K562 (cell line): ENCODE measurements at regions not wholly inside any gene's neighbourhood (a gene's known extent, or its start where the extent isn't known, plus 50 kb on each side); places are given as distances from the start of the nearest gene placed in this dataset.

Experiments used
- ATAC-seq: fragments of 200-7000 bp; cut with Tn5 transposase; 3 replicates; pipeline ENCODE4 v1.9.1; 2020; ENCODE audit warnings: moderate library complexity
- BruUV-seq: library from RNA; stranded (reverse); fragments of 400-500 nt; replicated peaks from 2 replicates; lab custom pipeline; 2021; lab: Mats Ljungman, UMichigan
- CTCF ChIA-PET: fragments of 300-600 bp; formaldehyde crosslinking; extraction: SDS; loops from one replicate; lab custom pipeline; 2021; ENCODE audit warnings: low intra/inter-chr PET ratio; lab: Yijun Ruan, JAX
- POLR2A ChIA-PET: fragments of 300-600, 350-650 bp; sonication (Branson Sonifier 250); formaldehyde crosslinking; extraction: SDS; loops from one replicate; lab custom pipeline; 2021; ENCODE audit warnings: antibody characterized with exemption, inconsistent platforms; lab: Yijun Ruan, JAX
- DNase-seq, 4 experiments: peaks; one replicate each; pipeline versions ENCODE4 v3.0.0 to v3.0.0-alpha.2; 2011 to 2018; ENCODE audit warnings: low spot score in 3 of 4, mixed read lengths in 3 of 4; ENCODE audit errors: extremely low read depth in 1 of 4
- FAIRE-seq: peaks from 2 replicates; lab custom pipeline; 2011; peaks lifted over from hg19 to GRCh38; lab: Jason Lieb, UNC
- H2AFZ ChIP-seq: 2 replicates; pipeline ENCODE4 v1.6.0; 2011; ENCODE audit warnings: low read depth, low read length, control low read depth, inconsistent platforms
- H3K27ac ChIP-seq: fragments of 200-600 bp; 3 replicates; pipeline ENCODE4 v1.8.0; 2011; ENCODE audit warnings: low read depth, mild to moderate bottlenecking, control low read depth, inconsistent platforms, low read length, moderate library complexity, mixed read lengths; ENCODE audit errors: extremely low read depth
- H3K27me3 ChIP-seq, 2 experiments: fragments of 300-600 bp in 1 of 2; 2 replicates in 1 of 2; 3 replicates in 1 of 2; pipeline versions ENCODE4 v1.6.0 to v1.8.0; 2011; ENCODE audit warnings: inconsistent platforms in 2 of 2, low read length in 2 of 2, mild to moderate bottlenecking in 1 of 2, mixed read lengths in 1 of 2, moderate library complexity in 1 of 2; ENCODE audit not compliant: control insufficient read depth in 2 of 2, insufficient read depth in 2 of 2
- H3K36me3 ChIP-seq: fragments of 300-600 bp; 3 replicates; pipeline ENCODE4 v1.8.0; 2011; ENCODE audit warnings: mild to moderate bottlenecking, low read length, inconsistent platforms; ENCODE audit not compliant: control insufficient read depth, insufficient read depth
- H3K4me1 ChIP-seq, 2 experiments: fragments of 200-600 bp in 1 of 2; replicated peaks in 1 of 2; 2 replicates in 1 of 2; 3 replicates in 1 of 2; pipeline versions ENCODE4 v1.5.1 to v1.8.0; 2011; ENCODE audit warnings: inconsistent platforms in 2 of 2, low read length in 2 of 2, mild to moderate bottlenecking in 1 of 2, mixed read lengths in 1 of 2, moderate library complexity in 1 of 2; ENCODE audit not compliant: control insufficient read depth in 2 of 2, insufficient read depth in 2 of 2
- H3K4me2 ChIP-seq: 2 replicates; pipeline ENCODE4 v1.6.1; 2011; ENCODE audit warnings: low read length, control low read depth, inconsistent platforms, mixed read lengths; ENCODE audit not compliant: insufficient read depth
- H3K4me3 ChIP-seq: fragments of 200-600 bp; sonication (generic), shearing (Covaris generic); 2 replicates; pipeline ENCODE4 v1.5.1; 2016; ENCODE audit warnings: control low read depth, inconsistent platforms
- H3K79me2 ChIP-seq: fragments of 200-600 bp; 3 replicates; pipeline ENCODE4 v1.8.0; 2011; ENCODE audit warnings: low read length, inconsistent platforms; ENCODE audit not compliant: control insufficient read depth, insufficient read depth
- H3K9ac ChIP-seq, 2 experiments: 2 replicates each; pipeline versions ENCODE4 v1.6.0 to v1.6.1; 2011; ENCODE audit warnings: low read depth in 2 of 2, low read length in 2 of 2, control low read depth in 1 of 2, inconsistent platforms in 1 of 2, mild to moderate bottlenecking in 1 of 2, mixed read lengths in 1 of 2; ENCODE audit not compliant: insufficient read depth in 1 of 2
- H3K9me1 ChIP-seq: one replicate; pipeline ENCODE4 v1.6.0; 2011; ENCODE audit warnings: inconsistent platforms, mild to moderate bottlenecking, low read length, moderate library complexity; ENCODE audit not compliant: control insufficient read depth, insufficient read depth
- H3K9me3 ChIP-seq: replicated peaks from 2 replicates; pipeline ENCODE4 v1.5.1; 2011; ENCODE audit warnings: low read depth, low read length, inconsistent platforms; ENCODE audit not compliant: control insufficient read depth, insufficient read depth
- H4K20me1 ChIP-seq: replicated peaks from 2 replicates; pipeline ENCODE4 v1.6.1; 2011; ENCODE audit warnings: low read length, inconsistent platforms, mixed read lengths; ENCODE audit not compliant: control insufficient read depth, insufficient read depth
- DIDO1 ChIP-seq: fragments of 450-650 bp; IDR thresholded peaks from 2 replicates; pipeline ENCODE4 v1.6.1; 2016; ENCODE audit warnings: low read depth, missing biosample characterization, missing genetic modification characterization
- ELF4 ChIP-seq: fragments of 450-650 bp; formaldehyde crosslinking; IDR thresholded peaks from 2 replicates; pipeline ENCODE4 v1.4.0; 2022; ENCODE audit warnings: missing genetic modification characterization
- HMG20B ChIP-seq: fragments of 250-450 bp; sonication (Bioruptor Pico); IDR thresholded peaks from 2 replicates; pipeline ENCODE4 v1.5.0; 2021; ENCODE audit warnings: mild to moderate bottlenecking
- NR2F6 ChIP-seq: fragments of 450-650 bp; formaldehyde crosslinking; IDR thresholded peaks from 2 replicates; pipeline ENCODE4 v1.4.0; 2020; ENCODE audit warnings: mild to moderate bottlenecking
- PCBP2 ChIP-seq: fragments of 200-400 bp; formaldehyde crosslinking; IDR thresholded peaks from 2 replicates; pipeline ENCODE4 v1.6.1; 2018; ENCODE audit warnings: low read length, low read depth, mild to moderate bottlenecking, moderate library complexity; ENCODE audit not compliant: poor library complexity, severe bottlenecking
- RAD21 ChIP-seq, 2 experiments: fragments of 250-450 bp in 1 of 2; fragments of 450-650 bp in 1 of 2; sonication (Bioruptor Pico) in 1 of 2; formaldehyde crosslinking in 1 of 2; IDR thresholded peaks in 1 of 2; conservative IDR thresholded peaks in 1 of 2; 2 replicates each; pipeline versions ENCODE4 v1.4.0 to v1.8.0; 2020 to 2022; ENCODE audit warnings: mild to moderate bottlenecking in 2 of 2, moderate library complexity in 1 of 2
- RNF2 ChIP-seq: sonication (generic); IDR thresholded peaks from 2 replicates; pipeline ENCODE4 v1.6.1; 2016
- SMAD2 ChIP-seq: fragments of 150-350 bp; IDR thresholded peaks from 2 replicates; pipeline ENCODE4 v1.6.1; 2014; ENCODE audit warnings: low read depth, mild to moderate bottlenecking, low read length
- SRSF3 ChIP-seq: fragments of 200-400 bp; formaldehyde crosslinking; IDR thresholded peaks from 2 replicates; pipeline ENCODE4 v1.6.1; 2016; ENCODE audit warnings: mild to moderate bottlenecking, low read length, moderate library complexity; ENCODE audit not compliant: insufficient read depth
- ZNF124 ChIP-seq: sonication (generic); formaldehyde crosslinking; IDR thresholded peaks from 2 replicates; pipeline ENCODE4 v1.8.1; 2022; ENCODE audit warnings: missing genetic modification reagents
- ZNF197 ChIP-seq: fragments of 200-800 bp; sonication (Bioruptor generic); IDR thresholded peaks from 2 replicates; pipeline ENCODE4 v1.6.1; 2016; ENCODE audit warnings: low read depth, missing genetic modification characterization, missing compliant biosample characterization
- ZNF707 ChIP-seq: fragments of 250-450 bp; sonication (Bioruptor Pico); conservative IDR thresholded peaks from 2 replicates; pipeline ENCODE4 v1.8.0; 2022; ENCODE audit warnings: inconsistent platforms, mild to moderate bottlenecking, moderate library complexity
- WGBS: fragments of 100-300 bp; shearing (Covaris generic); methylation state at CpG from one replicate; pipeline ENCODE4 v1.1.6; 2016; ENCODE audit warnings: low coverage, mixed read lengths; ENCODE audit not compliant: insufficient coverage; ENCODE audit errors: missing lambda C conversion rate; 5-methylcytosine and 5-hydroxymethylcytosine counted together
- in situ Hi-C: fragments of 300-500 bp; cut with MboI; formaldehyde crosslinking; loops from 4 replicates; pipeline ENCODE4 v1.15.0; 2018; ENCODE audit warnings: inconsistent platforms, mixed read lengths
- intact Hi-C: fragments of 100-400 bp; cut with micrococcal nuclease; formaldehyde crosslinking; loops from 2 replicates; pipeline ENCODE4 v1.14.2; 2022
- TF ChIP-seq, protein P1 (sequence below): fragments of 200-800 bp; sonication (Bioruptor generic); IDR thresholded peaks from 2 replicates; pipeline ENCODE4 v1.6.1; 2017; ENCODE audit warnings: missing genetic modification characterization, missing compliant biosample characterization

DNA sequence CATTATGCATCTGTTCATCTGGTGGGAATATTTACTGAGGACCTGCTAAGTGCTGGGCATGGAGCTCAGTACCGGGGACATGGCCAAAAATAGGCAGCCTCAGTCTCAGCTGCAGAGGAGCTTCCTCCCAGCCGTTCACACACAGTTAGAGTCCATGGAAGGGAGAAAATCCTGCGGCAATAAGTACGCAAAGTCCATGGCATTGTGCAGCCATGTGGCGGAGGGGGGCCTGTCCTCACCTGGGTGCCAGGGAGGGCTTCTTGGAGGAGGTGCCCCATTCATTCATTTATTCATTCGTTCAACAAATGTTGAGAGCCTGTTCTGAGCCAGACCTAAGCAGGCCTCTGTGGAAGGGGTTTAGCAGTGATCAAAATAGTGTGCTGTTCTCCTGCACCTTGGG lies 59.3 kb upstream of the ANO1 start:
- H3K36me3 ChIP-seq: no peaks in the 10 kb centered on the region
- ATAC-seq: no peak
- in situ Hi-C loops (no loop called here), intact Hi-C loops (no loop called here)
- CTCF ChIA-PET: no interaction called here
- TF ChIP-seq ELF4: no peak
- WGBS: 12% methylated on average over 6 of the region's 6 CpGs
- FAIRE-seq: no peak
- H3K27ac ChIP-seq: no peak overlapping the region
- no TSS peak for BruUV-seq
- no peaks in the 10 kb centered on the region for H4K20me1 ChIP-seq
- no peak overlapping the region for H3K9ac ChIP-seq
- no peaks in the 10 kb centered on the region for H3K9me1 ChIP-seq
- no peaks in the 10 kb centered on the region for H3K79me2 ChIP-seq
- DNase-seq: no peak
- no peak overlapping the region for H3K4me3 ChIP-seq
- peaks cover 0 to 8% of the 10 kb centered on the region in 2 experiments; a peak in 3 of 5 replicates for H3K4me1 ChIP-seq
- no peak overlapping the region for H3K4me2 ChIP-seq
- H3K27me3 ChIP-seq: peaks cover 19 to 72% of the 10 kb centered on the region in 2 experiments
- POLR2A ChIA-PET: no interaction called here
- H3K9me3 ChIP-seq: no peaks in the 10 kb centered on the region
- H2AFZ ChIP-seq: no peak overlapping the region

- H3K9me1 ChIP-seq: no peaks in the 10 kb centered on the region
- H3K4me1 ChIP-seq: peaks cover 0 to 8% of the 10 kb centered on the region in 2 experiments; a peak in 3 of 5 replicates
- no peak for FAIRE-seq
- no peak for DNase-seq
- 9% methylated on average over 6 of the region's 8 CpGs for WGBS
- no peak overlapping the region for H3K27ac ChIP-seq
- no peak overlapping the region for H3K9ac ChIP-seq
- ChIA-PET CTCF (no interaction called here), POLR2A (no interaction called here)
- TF ChIP-seq RAD21 (CRISPR knock-in tag; conservative IDR thresholded peaks at IDR 0.05 in 1 of 2, IDR thresholded peaks at IDR 0.05 in 1 of 2) (no peak), DIDO1 (tag) (no peak), ZNF124 (CRISPR knock-in tag) (no peak), HMG20B (CRISPR knock-in tag) (no peak), ZNF197 (no peak), NR2F6 (no peak), RNF2 (no peak), ZNF707 (no peak), SMAD2 (no peak), PCBP2 (no peak), SRSF3 (no peak)
- TF ChIP-seq, protein P1, sequence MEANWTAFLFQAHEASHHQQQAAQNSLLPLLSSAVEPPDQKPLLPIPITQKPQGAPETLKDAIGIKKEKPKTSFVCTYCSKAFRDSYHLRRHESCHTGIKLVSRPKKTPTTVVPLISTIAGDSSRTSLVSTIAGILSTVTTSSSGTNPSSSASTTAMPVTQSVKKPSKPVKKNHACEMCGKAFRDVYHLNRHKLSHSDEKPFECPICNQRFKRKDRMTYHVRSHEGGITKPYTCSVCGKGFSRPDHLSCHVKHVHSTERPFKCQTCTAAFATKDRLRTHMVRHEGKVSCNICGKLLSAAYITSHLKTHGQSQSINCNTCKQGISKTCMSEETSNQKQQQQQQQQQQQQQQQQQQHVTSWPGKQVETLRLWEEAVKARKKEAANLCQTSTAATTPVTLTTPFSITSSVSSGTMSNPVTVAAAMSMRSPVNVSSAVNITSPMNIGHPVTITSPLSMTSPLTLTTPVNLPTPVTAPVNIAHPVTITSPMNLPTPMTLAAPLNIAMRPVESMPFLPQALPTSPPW (CRISPR knock-in tag): no peak
- no peaks in the 10 kb centered on the region for H3K36me3 ChIP-seq
- no peak for ATAC-seq
- intact Hi-C loops (no loop called here), in situ Hi-C loops (no loop called here)
- H4K20me1 ChIP-seq: no peaks in the 10 kb centered on the region
- H2AFZ ChIP-seq: no peak overlapping the region
- no peak overlapping the region for H3K4me3 ChIP-seq
- no peaks in the 10 kb centered on the region for H3K9me3 ChIP-seq
- no peak overlapping the region for H3K4me2 ChIP-seq
- BruUV-seq: no TSS peak
- peaks cover 19 to 76% of the 10 kb centered on the region in 2 experiments for H3K27me3 ChIP-seq
- no peaks in the 10 kb centered on the region for H3K79me2 ChIP-seq
Measured at GRCh38 chr11:70019576-70020011, 58.5 kb upstream of the ANO1 start.
